Panc1 (cell line): ENCODE measurements at regions not wholly inside any gene's neighbourhood (a gene's known extent, or its start where the extent isn't known, plus 50 kb on each side); places are given as distances from the start of the nearest gene placed in this dataset.

Experiments used
- ATAC-seq: fragments of 200-7000 bp; cut with Tn5 transposase; 2 replicates; pipeline ENCODE4 v1.9.1; 2020; ENCODE audit warnings: mild to moderate bottlenecking, moderate library complexity
- BruUV-seq: library from RNA; stranded (reverse); fragments of 400-500 nt; replicated peaks from 2 replicates; lab custom pipeline; 2021; lab: Mats Ljungman, UMichigan
- CTCF ChIA-PET: fragments of 300-600 bp; sonication (Branson Sonifier 250); formaldehyde crosslinking; loops from one replicate; lab custom pipeline; 2022; ENCODE audit warnings: antibody characterized with exemption; lab: Charles Lee
- POLR2A ChIA-PET: fragments of 300-600 bp; sonication (Branson Sonifier 250); formaldehyde crosslinking; loops from one replicate; lab custom pipeline; 2022; ENCODE audit warnings: antibody characterized with exemption; lab: Charles Lee
- DNase-seq: peaks from one replicate; pipeline ENCODE4 v3.0.0-alpha.2; 2010; ENCODE audit warnings: low read depth, low spot score
- H3K27ac ChIP-seq: 2 replicates; pipeline ENCODE4 v1.5.1; 2011; ENCODE audit warnings: mild to moderate bottlenecking, low read length, inconsistent platforms
- H3K27me3 ChIP-seq: fragments of 200-500 bp; sonication (Bioruptor generic); 2 replicates; pipeline ENCODE4 v1.6.0; 2014; ENCODE audit warnings: low read length, inconsistent platforms; ENCODE audit not compliant: control insufficient read depth, insufficient read depth
- H3K36me3 ChIP-seq: fragments of 200-500 bp; sonication (Bioruptor generic); 2 replicates; pipeline ENCODE4 v1.5.1; 2014; ENCODE audit warnings: inconsistent platforms, mild to moderate bottlenecking, low read length, moderate library complexity; ENCODE audit not compliant: control insufficient read depth, insufficient read depth
- H3K4me1 ChIP-seq: 2 replicates; pipeline ENCODE4 v1.5.1; 2011; ENCODE audit warnings: inconsistent platforms, mild to moderate bottlenecking, low read length, moderate library complexity; ENCODE audit not compliant: control insufficient read depth, insufficient read depth
- H3K4me3 ChIP-seq, 2 experiments: 2 replicates each; pipeline ENCODE4 v1.5.1; 2011 to 2012; ENCODE audit warnings: low read depth in 2 of 2, low read length in 2 of 2, mild to moderate bottlenecking in 2 of 2, inconsistent platforms in 1 of 2, moderate library complexity in 1 of 2
- H3K9me3 ChIP-seq: fragments of 200-500 bp; sonication (Bioruptor generic); 2 replicates; pipeline ENCODE4 v1.5.1; 2014; ENCODE audit warnings: low read depth, mild to moderate bottlenecking, inconsistent platforms, low read length, moderate library complexity; ENCODE audit not compliant: control insufficient read depth, insufficient read depth
- POLR2AphosphoS5 ChIP-seq: IDR thresholded peaks from 2 replicates; pipeline ENCODE4 v1.6.1; 2012; ENCODE audit warnings: mild to moderate bottlenecking, low read depth, low read length, moderate library complexity
- REST ChIP-seq, 2 experiments: IDR thresholded peaks; 2 replicates each; pipeline ENCODE4 v1.6.1; 2011 to 2012; ENCODE audit warnings: low read depth in 2 of 2, control low read depth in 1 of 2, low read length in 1 of 2, mild to moderate bottlenecking in 1 of 2, moderate library complexity in 1 of 2; ENCODE audit not compliant: insufficient read depth in 1 of 2
- SIN3A ChIP-seq: IDR thresholded peaks from 2 replicates; pipeline ENCODE4 v1.6.1; 2012; ENCODE audit warnings: low read depth, mild to moderate bottlenecking, low read length, moderate library complexity, borderline replicate concordance; ENCODE audit not compliant: insufficient read depth
- TCF7L2 ChIP-seq: IDR thresholded peaks from 2 replicates; pipeline ENCODE4 v1.6.1; 2011; ENCODE audit warnings: mild to moderate bottlenecking, low read depth, low read length, inconsistent platforms
- in situ Hi-C: cut with HindIII; loops from 2 replicates; pipeline ENCODE4 v1.10.0; 2016; ENCODE audit warnings: low sequenced_read_pairs, low pct_unique_long_range_greater_than_20kb
- intact Hi-C: fragments of 100-400 bp; cut with micrococcal nuclease; formaldehyde crosslinking; loops from one replicate; pipeline ENCODE4 v1.10.0; 2022; ENCODE audit not compliant: unreplicated experiment
- TF ChIP-seq, protein P1 (sequence below): fragments of 450-650 bp; IDR thresholded peaks from 2 replicates; pipeline ENCODE4 v1.5.1; 2017; ENCODE audit warnings: mild to moderate bottlenecking

- Histone ChIP-seq H3K4me1 (no peaks in the 10 kb centered on the region), H3K36me3 (no peaks in the 10 kb centered on the region), H3K27me3 (no peaks in the 10 kb centered on the region), H3K27ac (no peak overlapping the region), H3K4me3 (no peak overlapping the region), H3K9me3 (no peaks in the 10 kb centered on the region)
- intact Hi-C loops: no loop called here
- in situ Hi-C loops: no loop called here
- no peak for DNase-seq
- no TSS peak for BruUV-seq
- TF ChIP-seq, protein P1, sequence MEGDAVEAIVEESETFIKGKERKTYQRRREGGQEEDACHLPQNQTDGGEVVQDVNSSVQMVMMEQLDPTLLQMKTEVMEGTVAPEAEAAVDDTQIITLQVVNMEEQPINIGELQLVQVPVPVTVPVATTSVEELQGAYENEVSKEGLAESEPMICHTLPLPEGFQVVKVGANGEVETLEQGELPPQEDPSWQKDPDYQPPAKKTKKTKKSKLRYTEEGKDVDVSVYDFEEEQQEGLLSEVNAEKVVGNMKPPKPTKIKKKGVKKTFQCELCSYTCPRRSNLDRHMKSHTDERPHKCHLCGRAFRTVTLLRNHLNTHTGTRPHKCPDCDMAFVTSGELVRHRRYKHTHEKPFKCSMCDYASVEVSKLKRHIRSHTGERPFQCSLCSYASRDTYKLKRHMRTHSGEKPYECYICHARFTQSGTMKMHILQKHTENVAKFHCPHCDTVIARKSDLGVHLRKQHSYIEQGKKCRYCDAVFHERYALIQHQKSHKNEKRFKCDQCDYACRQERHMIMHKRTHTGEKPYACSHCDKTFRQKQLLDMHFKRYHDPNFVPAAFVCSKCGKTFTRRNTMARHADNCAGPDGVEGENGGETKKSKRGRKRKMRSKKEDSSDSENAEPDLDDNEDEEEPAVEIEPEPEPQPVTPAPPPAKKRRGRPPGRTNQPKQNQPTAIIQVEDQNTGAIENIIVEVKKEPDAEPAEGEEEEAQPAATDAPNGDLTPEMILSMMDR: no peak
- TF ChIP-seq SIN3A (no peak), TCF7L2 (no peak), REST (IDR thresholded peaks at IDR 0.05; ENCODE audit: insufficient read depth in 1 of 2, low read depth in 2 of 2, low read length in 1 of 2) (no peak), POLR2AphosphoS5 (no peak)
- CTCF ChIA-PET: no interaction called here
- POLR2A ChIA-PET: no interaction called here
- ATAC-seq: no peak
Observed at GRCh38 chr6:86355271-86355670, 582.1 kb upstream of the HTR1E start.

- no peak overlapping the region for H3K27ac ChIP-seq
- in situ Hi-C loops: no loop called here
- CTCF ChIA-PET: no interaction called here
Observed at GRCh38 chr6:86331919-86332318, 605.4 kb upstream of the HTR1E start.

More at GRCh38 chr6:86331919-86332318, 605.4 kb upstream of the HTR1E start:
- ATAC-seq (no peak), DNase-seq (no peak)
- no TSS peak for BruUV-seq
- TF ChIP-seq SIN3A (no peak), REST (IDR thresholded peaks at IDR 0.05; ENCODE audit: insufficient read depth in 1 of 2, low read depth in 2 of 2, low read length in 1 of 2) (no peak), POLR2AphosphoS5 (no peak), TCF7L2 (no peak)
- TF ChIP-seq, protein P1: no peak
- H3K27me3 ChIP-seq: no peaks in the 10 kb centered on the region
- POLR2A ChIA-PET: no interaction called here
- no peak overlapping the region for H3K4me3 ChIP-seq
- intact Hi-C loops: no loop called here
- H3K4me1 ChIP-seq: no peaks in the 10 kb centered on the region
- no peaks in the 10 kb centered on the region for H3K9me3 ChIP-seq
- H3K36me3 ChIP-seq: no peaks in the 10 kb centered on the region
